ENCODE measurements at regions not wholly inside any gene's neighbourhood (a gene's known extent, or its start where the extent isn't known, plus 50 kb on each side); places are given as distances from the start of the nearest gene placed in this dataset.
"Not testable (repeated sequence)": the region's sequence is repeated elsewhere in the genome, so short reads cannot be mapped to it uniquely, and the experiment has no call there.

GRCh38 chr10:123221418-123221817 is 67.2 kb downstream of the BUB3 start:
- no peak for DNase-seq

DNA sequence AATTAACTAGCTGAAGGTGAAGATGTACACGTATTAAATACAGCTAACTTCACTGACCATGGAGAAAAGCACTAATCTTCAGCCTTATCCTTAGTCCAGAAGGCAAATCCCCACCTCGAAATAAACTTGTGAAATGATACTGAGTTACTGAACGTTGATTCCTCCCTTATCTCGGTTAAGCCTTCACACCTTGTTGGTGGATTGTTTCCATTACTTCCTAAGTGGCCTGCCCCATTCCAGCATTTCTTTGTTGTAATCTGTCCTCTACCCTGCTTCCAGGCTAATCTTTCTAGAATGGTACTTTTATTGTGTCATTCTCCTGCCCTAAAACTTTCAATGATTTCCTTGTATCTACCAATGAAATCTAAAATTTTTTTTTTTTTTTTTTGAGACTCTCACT is 68.6 kb downstream of the BUB3 start:
- no peak for DNase-seq

DNA sequence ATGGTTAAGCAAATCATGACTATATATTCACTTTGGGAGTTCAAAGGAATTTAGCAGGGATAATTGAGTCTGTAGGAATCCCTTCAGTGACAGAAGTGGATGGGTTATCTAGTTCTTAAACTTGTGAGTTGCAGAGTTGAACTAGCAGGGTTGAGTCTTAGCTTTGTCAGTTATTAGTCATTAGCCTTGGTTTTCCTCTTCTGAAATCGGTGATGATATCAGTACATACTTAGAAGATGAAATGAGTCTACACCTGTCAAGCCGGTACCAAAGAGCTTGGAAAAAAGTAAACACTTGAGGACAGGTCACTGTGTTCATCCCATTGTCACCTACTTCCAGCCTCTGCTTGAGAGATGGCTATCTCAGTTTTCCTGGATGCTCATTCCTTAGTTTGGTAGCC is 73.5 kb downstream of the BUB3 start:
- no peak for DNase-seq

- no peak for DNase-seq
These were observed 75.9 kb downstream of the BUB3 start for GRCh38 chr10:123229927-123230630.

DNA sequence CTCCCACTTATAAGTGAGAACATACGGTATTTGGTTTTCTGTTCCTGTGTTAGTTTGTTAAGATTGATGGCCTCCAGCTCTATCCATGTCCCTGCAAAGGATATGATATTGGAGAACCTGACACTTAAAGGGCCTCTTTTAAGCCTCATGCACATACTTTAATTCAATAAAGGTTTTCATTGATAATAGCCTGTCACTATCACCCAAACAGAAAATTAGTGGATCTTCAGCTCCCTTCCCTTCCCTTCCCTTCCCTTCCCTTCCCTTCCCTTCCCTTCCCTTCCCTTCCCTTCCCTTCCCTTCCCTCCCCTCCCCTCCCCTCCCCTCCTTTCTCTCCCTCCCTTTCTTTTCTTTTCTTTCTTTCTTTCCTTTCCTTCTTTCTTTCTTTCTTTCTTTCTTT is 78.7 kb downstream of the BUB3 start:
- DNase-seq: not testable (repeated sequence)

DNA sequence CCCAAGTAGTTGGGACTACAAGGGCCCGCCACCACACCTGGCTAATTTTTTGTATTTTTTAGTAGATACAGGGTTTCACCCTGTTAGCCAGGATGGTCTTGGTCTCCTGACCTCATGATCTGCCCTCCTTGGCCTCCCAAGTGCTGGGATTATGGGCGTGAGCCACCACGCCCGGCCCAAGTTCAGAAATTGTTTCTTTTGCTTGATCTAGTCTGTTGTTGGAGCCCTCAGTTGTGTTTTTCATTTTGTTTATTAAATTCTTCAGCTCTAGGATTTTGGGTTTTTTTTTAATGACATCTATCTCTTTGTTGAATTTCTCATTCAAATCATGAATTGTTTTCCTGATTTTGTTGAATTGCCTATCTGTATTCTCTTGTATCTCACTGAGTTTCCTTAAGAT is 80.8 kb downstream of the BUB3 start:
- not testable (repeated sequence) for DNase-seq

- no peak for DNase-seq
These were observed 81.9 kb downstream of the BUB3 start for GRCh38 chr10:123236126-123236525.

- no peak for DNase-seq
These were observed 86.0 kb downstream of the BUB3 start for GRCh38 chr10:123240250-123240649.

DNA sequence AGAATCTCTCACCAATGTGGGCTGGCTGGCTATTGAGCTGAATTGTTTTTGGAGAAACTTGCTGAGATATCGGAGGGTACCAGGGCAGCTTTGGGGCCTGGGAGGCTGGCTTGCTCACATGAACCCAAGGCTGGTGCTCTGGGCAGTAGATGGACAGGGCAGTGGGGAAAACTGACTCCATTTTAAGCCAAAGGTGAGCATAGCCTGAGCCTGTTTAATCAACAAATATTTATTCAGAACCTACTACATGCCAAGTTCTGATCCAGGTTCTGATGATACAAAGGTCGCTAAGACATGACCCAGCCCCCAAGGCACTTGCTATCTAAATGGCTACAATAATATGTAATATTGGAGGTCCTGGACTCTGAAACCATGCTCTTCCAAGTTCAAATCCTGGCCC is 86.6 kb downstream of the BUB3 start:
- DNase-seq: no peak

GRCh38 chr10:123241391-123242141 is 87.4 kb downstream of the BUB3 start:
- DNase-seq: peak; percentile 6

GRCh38 chr10:123244747-123245146 is 90.5 kb downstream of the BUB3 start:
- no peak for DNase-seq

DNA sequence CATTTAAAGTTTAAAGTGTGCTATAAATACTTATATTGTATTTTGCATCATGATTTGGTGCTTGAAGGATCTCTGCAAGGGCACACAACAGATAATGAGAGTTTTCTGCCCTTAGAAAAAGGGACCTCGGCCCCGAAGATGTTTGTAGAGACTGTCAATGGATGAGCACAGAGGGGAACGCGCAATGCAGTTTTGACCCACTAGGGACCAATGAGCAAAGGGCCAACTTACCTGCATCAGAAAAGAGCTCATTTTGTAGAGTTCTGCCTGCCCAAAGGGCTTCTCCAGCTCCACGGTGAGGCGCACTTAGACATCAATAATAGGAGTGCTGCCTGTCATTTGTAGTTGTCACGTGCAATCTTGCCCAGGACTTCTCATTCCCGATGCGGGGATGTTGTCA is 91.1 kb downstream of the BUB3 start:
- no peak for DNase-seq

- no peak for DNase-seq
These were observed 95.7 kb downstream of the BUB3 start for GRCh38 chr10:123249894-123250293.

- DNase-seq: no peak
These were observed 96.4 kb downstream of the BUB3 start for GRCh38 chr10:123250640-123251039.

GRCh38 chr10:123252779-123253178 is 98.6 kb downstream of the BUB3 start:
- no peak for DNase-seq

GRCh38 chr10:123254343-123254742 is 100.1 kb downstream of the BUB3 start:
- DNase-seq: not testable (repeated sequence)

GRCh38 chr10:123257904-123258456 is 103.8 kb downstream of the BUB3 start:
- DNase-seq: no peak

DNA sequence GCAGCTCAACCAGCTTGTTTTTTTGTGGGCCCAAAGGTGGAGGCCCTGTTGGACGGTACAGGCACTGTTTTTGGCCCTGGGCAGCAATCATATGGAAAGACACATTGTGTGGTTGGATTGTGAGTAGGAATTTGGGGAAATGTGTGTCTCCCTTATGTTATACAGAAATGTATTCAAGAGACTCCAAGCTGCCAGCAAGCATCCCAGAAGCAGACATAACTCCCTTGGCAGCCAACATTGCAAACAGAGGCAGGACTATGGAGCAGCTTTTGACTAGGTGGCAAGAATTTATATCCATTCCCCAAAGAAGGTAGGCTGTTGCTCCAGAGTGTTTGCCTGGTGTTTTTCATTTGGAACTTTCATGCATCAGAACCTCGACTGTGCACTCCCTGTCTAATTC is 104.9 kb downstream of the BUB3 start:
- DNase-seq: no peak

GRCh38 chr10:123259791-123260190 is 105.6 kb downstream of the BUB3 start:
- DNase-seq: no peak

GRCh38 chr10:123262456-123262855 is 108.3 kb downstream of the BUB3 start:
- no peak for DNase-seq

DNA sequence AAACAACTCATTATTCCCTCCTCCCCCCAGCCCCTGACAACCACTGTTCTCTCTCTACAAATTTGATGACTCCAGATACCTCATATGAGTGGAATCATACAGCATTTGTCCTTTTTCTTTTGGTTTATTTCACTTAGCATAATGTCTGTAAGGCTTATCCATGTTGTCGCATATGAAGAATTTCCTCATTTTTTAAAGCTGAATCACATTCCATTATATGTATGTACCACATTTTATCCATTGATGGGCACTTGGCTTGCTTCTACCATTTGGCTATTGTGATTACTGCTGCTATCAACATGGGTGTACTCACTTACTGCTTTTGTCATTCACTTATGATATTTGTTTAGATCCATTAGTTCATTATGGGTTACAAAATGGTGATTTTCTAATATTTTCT is 112.8 kb downstream of the BUB3 start:
- no peak for DNase-seq

DNA sequence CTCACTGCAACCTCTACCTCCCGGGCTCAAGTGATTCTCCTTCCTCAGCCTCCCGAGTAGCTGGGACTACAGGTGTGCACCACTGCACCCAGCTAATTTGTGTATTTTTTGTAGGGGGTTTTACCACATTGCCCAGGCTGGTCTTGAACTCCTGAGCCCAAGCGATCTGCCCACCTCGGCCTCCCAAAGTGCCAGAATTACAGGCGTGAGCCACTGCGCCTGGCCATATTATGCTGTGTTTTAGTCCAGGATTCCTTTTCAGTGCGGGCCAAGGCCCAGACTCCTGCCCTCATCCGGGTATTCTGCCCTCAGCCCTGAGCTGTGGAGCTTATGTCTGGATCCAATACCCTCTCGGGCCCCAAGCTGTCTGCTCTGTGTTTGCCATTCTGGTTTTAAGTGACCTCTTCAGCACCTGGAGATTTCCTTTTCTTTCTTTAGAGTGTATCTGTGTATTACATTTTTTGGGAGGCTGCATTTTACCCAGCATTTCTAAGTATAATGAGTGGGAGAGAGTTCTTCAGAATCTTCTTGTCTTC is 114.9 kb downstream of the BUB3 start:
- DNase-seq: no peak

GRCh38 chr10:123269675-123270074 is 115.5 kb downstream of the BUB3 start:
- no peak for DNase-seq

DNA sequence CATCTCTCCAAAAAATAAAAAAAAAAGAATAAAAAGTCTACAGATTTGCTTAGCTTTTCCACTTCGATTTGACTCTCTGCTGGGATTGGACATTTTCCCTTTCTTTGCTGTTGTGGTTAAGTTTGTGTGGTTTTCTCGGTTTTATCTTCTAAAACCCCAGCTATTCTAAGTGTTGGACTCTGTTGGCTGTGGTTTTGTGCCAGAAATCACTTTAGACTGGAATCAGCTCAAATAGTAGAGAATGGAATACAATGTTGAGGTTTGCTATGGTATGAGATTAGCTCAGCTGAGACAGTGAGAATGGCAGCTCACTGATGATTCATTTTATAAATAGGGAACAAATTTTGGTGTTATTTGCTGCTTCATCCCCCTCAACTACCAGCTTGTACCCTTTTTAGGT is 116.0 kb downstream of the BUB3 start:
- no peak for DNase-seq

Data from stimulated activated CD4-positive, alpha-beta T cell treated with anti-CD3 and anti-CD28 coated beads, Interleukin-4, amount 100 ng/mL, for 1 hour (primary cell).